MM.1S (cell line): ENCODE measurements at regions not wholly inside any gene's neighbourhood (a gene's known extent, or its start where the extent isn't known, plus 50 kb on each side); places are given as distances from the start of the nearest gene placed in this dataset.

Experiments
- CTCF ChIP-seq: fragments of 300-600 bp; sonication (generic); IDR thresholded peaks from 2 replicates; pipeline ENCODE4 v1.5.1; 2016; ENCODE audit warnings: antibody characterized with exemption, low read length, mixed read lengths
- EZH2phosphoT487 ChIP-seq: fragments of 300-600 bp; sonication (generic); IDR thresholded peaks from 2 replicates; pipeline ENCODE4 v1.6.1; 2018; ENCODE audit warnings: antibody characterized with exemption, low read length

DNA sequence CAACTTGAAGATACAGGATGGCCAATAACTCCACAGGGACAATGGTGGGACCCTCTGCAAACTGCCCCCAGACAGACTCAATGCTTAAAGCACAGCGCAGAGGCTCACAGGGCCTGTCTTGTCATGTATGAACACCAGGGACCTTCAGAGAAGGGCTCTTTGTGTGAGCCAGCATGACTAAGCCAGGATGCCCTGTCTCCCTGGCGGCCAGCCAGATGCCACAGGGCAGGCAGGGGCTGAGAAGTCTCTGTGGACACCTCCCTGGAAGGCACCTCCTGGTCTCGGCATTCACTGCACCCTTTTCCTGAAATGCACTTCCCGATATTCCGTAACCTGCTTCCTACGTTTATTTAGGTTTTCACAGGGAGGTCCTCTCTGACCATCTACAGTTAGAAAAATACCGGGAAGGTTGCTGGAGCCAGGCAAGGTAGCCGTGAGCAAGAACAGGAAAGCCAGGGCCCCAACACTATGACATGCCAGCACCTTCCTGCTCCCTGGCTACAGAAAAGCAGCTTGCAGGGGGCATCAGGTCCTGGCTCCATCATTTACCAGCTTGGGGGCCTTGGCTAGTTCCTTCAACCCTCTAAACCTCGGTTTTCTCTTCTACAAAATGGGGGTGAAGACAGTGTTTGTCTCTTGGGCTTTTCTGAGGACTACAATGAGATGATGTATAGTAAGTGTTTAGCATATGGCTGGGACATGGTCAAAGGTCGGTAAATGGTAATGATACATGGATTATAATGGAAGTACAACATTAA is 65.0 kb downstream of the PITPNM2 start:
- no peak for TF ChIP-seq CTCF
- no peak for TF ChIP-seq EZH2phosphoT487
